OCI-LY7 (cell line): ENCODE measurements at regions not wholly inside any gene's neighbourhood (a gene's known extent, or its start where the extent isn't known, plus 50 kb on each side); places are given as distances from the start of the nearest gene placed in this dataset.

Experiments used
- CTCF ChIP-seq: fragments of 200-600 bp; sonication (generic); conservative IDR thresholded peaks from 2 replicates; pipeline ENCODE4 v1.5.1; 2014; ENCODE audit warnings: mild to moderate bottlenecking, antibody characterized with exemption, low read length, moderate library complexity, mixed read lengths
- EZH2phosphoT487 ChIP-seq: fragments of 200-600 bp; sonication (generic); IDR thresholded peaks from 2 replicates; pipeline ENCODE4 v1.6.1; 2018; ENCODE audit warnings: low read depth, borderline replicate concordance, mild to moderate bottlenecking, mixed run types, antibody characterized with exemption, low read length, moderate library complexity, mixed read lengths

GRCh38 chr17:33651686-33652085, 358.6 kb upstream of the ASIC2 start:
- TF ChIP-seq CTCF (no peak), EZH2phosphoT487 (no peak)
